Mesendoderm (in vitro differentiated cells): ENCODE measurements at regions not wholly inside any gene's neighbourhood (a gene's known extent, or its start where the extent isn't known, plus 50 kb on each side); places are given as distances from the start of the nearest gene placed in this dataset.

Source experiments
- DNase-seq: peaks from one replicate; pipeline ENCODE4 v3.0.0; 2013
- H2AK5ac ChIP-seq: 2 replicates; pipeline ENCODE4 v1.6.1; 2013; ENCODE audit warnings: low read length, inconsistent platforms
- H2BK120ac ChIP-seq: 2 replicates; pipeline ENCODE4 v1.6.1; 2013; ENCODE audit warnings: low read depth, mild to moderate bottlenecking, low read length, moderate library complexity, mixed read lengths
- H2BK15ac ChIP-seq: replicated peaks from 2 replicates; pipeline ENCODE4 v1.6.1; 2013; ENCODE audit warnings: low read depth, mild to moderate bottlenecking, moderate library complexity
- H2BK5ac ChIP-seq: 2 replicates; pipeline ENCODE4 v1.6.1; 2013; ENCODE audit warnings: low read length, inconsistent platforms
- H3K18ac ChIP-seq: 2 replicates; pipeline ENCODE4 v1.6.1; 2013; ENCODE audit warnings: mild to moderate bottlenecking, low read length, mixed read lengths
- H3K23ac ChIP-seq: one replicate; pipeline ENCODE4 v1.6.1; 2013; ENCODE audit warnings: low read length
- H3K27ac ChIP-seq: 2 replicates; pipeline ENCODE4 v1.5.1; 2013; ENCODE audit warnings: low read depth, mild to moderate bottlenecking, inconsistent platforms, low read length, moderate library complexity
- H3K27me3 ChIP-seq: 2 replicates; pipeline ENCODE4 v1.6.1; 2013; ENCODE audit warnings: low read length, control low read depth, mild to moderate bottlenecking, inconsistent platforms; ENCODE audit not compliant: insufficient read depth, poor library complexity
- H3K36me3 ChIP-seq: 2 replicates; pipeline ENCODE4 v1.6.1; 2013; ENCODE audit warnings: low read length, inconsistent platforms; ENCODE audit not compliant: control insufficient read depth, insufficient read depth
- H3K4ac ChIP-seq: one replicate; pipeline ENCODE4 v1.6.1; 2013; ENCODE audit warnings: low read depth, mild to moderate bottlenecking, low read length, moderate library complexity
- H3K4me1 ChIP-seq: 2 replicates; pipeline ENCODE4 v1.6.1; 2013; ENCODE audit warnings: low read depth, low read length, inconsistent platforms; ENCODE audit not compliant: control insufficient read depth
- H3K4me2 ChIP-seq: 2 replicates; pipeline ENCODE4 v1.6.1; 2013; ENCODE audit warnings: low read length
- H3K4me3 ChIP-seq: 2 replicates; pipeline ENCODE4 v1.5.1; 2013; ENCODE audit warnings: mild to moderate bottlenecking, low read length
- H3K56ac ChIP-seq: one replicate; pipeline ENCODE4 v1.6.1; 2013; ENCODE audit warnings: low read length
- H3K79me1 ChIP-seq: 2 replicates; pipeline ENCODE4 v1.6.1; 2013; ENCODE audit warnings: low read length, inconsistent platforms
- H3K79me2 ChIP-seq: 2 replicates; pipeline ENCODE4 v1.6.1; 2013; ENCODE audit warnings: mild to moderate bottlenecking, low read length; ENCODE audit not compliant: control insufficient read depth, insufficient read depth
- H3K9ac ChIP-seq: 2 replicates; pipeline ENCODE4 v1.6.1; 2013; ENCODE audit warnings: low read length, inconsistent platforms
- H4K5ac ChIP-seq: one replicate; pipeline ENCODE4 v1.6.1; 2013; ENCODE audit warnings: low read length
- H4K8ac ChIP-seq: one replicate; pipeline ENCODE4 v1.6.1; 2013; ENCODE audit warnings: low read depth, mild to moderate bottlenecking, control low read depth, low read length, moderate library complexity
- WGBS: extraction: QIAGEN DNeasy Blood & Tissue Kit; methylation state at CpG from one replicate; pipeline ENCODE4 v1.1.7; 2013; ENCODE audit warnings: low lambda C conversion rate, missing lambda C conversion rate; ENCODE audit not compliant: insufficient coverage; ENCODE audit errors: extremely low coverage; 5-methylcytosine and 5-hydroxymethylcytosine counted together

- H3K27ac ChIP-seq, result no peak overlapping the region
- H3K36me3 ChIP-seq, result no peaks in the 10 kb centered on the region
- no peak overlapping the region for H4K8ac ChIP-seq
- no peaks in the 10 kb centered on the region for H3K27me3 ChIP-seq
- DNase-seq, result no peak
- H2BK120ac ChIP-seq, result no peak overlapping the region
- no peak overlapping the region for H2BK5ac ChIP-seq
- H4K5ac ChIP-seq, result no peak overlapping the region
- no peak overlapping the region for H3K4ac ChIP-seq
- no peaks in the 10 kb centered on the region for H3K79me1 ChIP-seq
- H3K4me2 ChIP-seq, result no peak overlapping the region
- no peak overlapping the region for H3K56ac ChIP-seq
- H3K9ac ChIP-seq, result no peak overlapping the region
- H3K18ac ChIP-seq, result no peak overlapping the region
- no peak overlapping the region for H2BK15ac ChIP-seq
- H3K79me2 ChIP-seq, result no peaks in the 10 kb centered on the region
- WGBS, result no CpG with 5 or more reads among the region's 4 CpGs
- H3K4me3 ChIP-seq, result no peak overlapping the region
- no peak overlapping the region for H2AK5ac ChIP-seq
- H3K23ac ChIP-seq, result no peak overlapping the region
- H3K4me1 ChIP-seq, result no peaks in the 10 kb centered on the region
Measured at GRCh38 chr2:175236930-175237329, 55.4 kb upstream of the ATP5MC3 start.

GRCh38 chr2:175234650-175235049 lies 53.1 kb upstream of the ATP5MC3 start:
- no peaks in the 10 kb centered on the region for H3K4me1 ChIP-seq
- no peak overlapping the region for H3K4ac ChIP-seq
- H3K27me3 ChIP-seq, result no peaks in the 10 kb centered on the region
- no peak overlapping the region for H3K4me3 ChIP-seq
- H3K56ac ChIP-seq, result no peak overlapping the region
- H3K79me1 ChIP-seq, result no peaks in the 10 kb centered on the region
- no peak overlapping the region for H2BK120ac ChIP-seq
- H3K36me3 ChIP-seq, result no peaks in the 10 kb centered on the region
- H3K9ac ChIP-seq, result no peak overlapping the region
- DNase-seq, result no peak
- no peak overlapping the region for H3K23ac ChIP-seq
- H3K79me2 ChIP-seq, result no peaks in the 10 kb centered on the region
- no peak overlapping the region for H2BK15ac ChIP-seq
- no peak overlapping the region for H3K27ac ChIP-seq
- no peak overlapping the region for H3K18ac ChIP-seq
- no peak overlapping the region for H3K4me2 ChIP-seq
- no CpG with 5 or more reads among the region's 2 CpGs for WGBS
- H2BK5ac ChIP-seq, result no peak overlapping the region
- no peak overlapping the region for H4K8ac ChIP-seq
- H2AK5ac ChIP-seq, result no peak overlapping the region
- H4K5ac ChIP-seq, result no peak overlapping the region

- no peak overlapping the region for H4K8ac ChIP-seq
- no peak overlapping the region for H4K5ac ChIP-seq
- H3K79me2 ChIP-seq, result no peaks in the 10 kb centered on the region
- no peaks in the 10 kb centered on the region for H3K79me1 ChIP-seq
- no peak overlapping the region for H3K9ac ChIP-seq
- no peak overlapping the region for H3K27ac ChIP-seq
- DNase-seq, result no peak
- H3K4me1 ChIP-seq, result no peaks in the 10 kb centered on the region
- no peak overlapping the region for H3K4me2 ChIP-seq
- H3K4ac ChIP-seq, result no peak overlapping the region
- H3K56ac ChIP-seq, result no peak overlapping the region
- H3K4me3 ChIP-seq, result no peak overlapping the region
- H2BK15ac ChIP-seq, result no peak overlapping the region
- no peak overlapping the region for H3K23ac ChIP-seq
- H2AK5ac ChIP-seq, result no peak overlapping the region
- no peak overlapping the region for H2BK5ac ChIP-seq
- H2BK120ac ChIP-seq, result no peak overlapping the region
- H3K27me3 ChIP-seq, result no peaks in the 10 kb centered on the region
- H3K18ac ChIP-seq, result no peak overlapping the region
- no peaks in the 10 kb centered on the region for H3K36me3 ChIP-seq
Measured at GRCh38 chr2:175234153-175234552, 52.6 kb upstream of the ATP5MC3 start.

- Histone ChIP-seq H3K27ac (no peak overlapping the region), H4K8ac (no peak overlapping the region), H3K56ac (no peak overlapping the region), H3K79me2 (no peaks in the 10 kb centered on the region), H2BK15ac (no peak overlapping the region), H2AK5ac (no peak overlapping the region), H2BK5ac (no peak overlapping the region), H4K5ac (no peak overlapping the region), H3K9ac (no peak overlapping the region), H3K27me3 (no peaks in the 10 kb centered on the region), H3K4me3 (no peak overlapping the region), H3K36me3 (no peaks in the 10 kb centered on the region), H3K4me2 (no peak overlapping the region), H3K79me1 (no peaks in the 10 kb centered on the region), H2BK120ac (no peak overlapping the region), H3K4ac (no peak overlapping the region), H3K23ac (no peak overlapping the region), H3K18ac (no peak overlapping the region), H3K4me1 (no peaks in the 10 kb centered on the region)
- no CpG with 5 or more reads among the region's 4 CpGs for WGBS
- DNase-seq, result no peak
Measured at GRCh38 chr2:175233135-175233719, 51.7 kb upstream of the ATP5MC3 start.
